ENCODE measurements at regions not wholly inside any gene's neighbourhood (a gene's known extent, or its start where the extent isn't known, plus 50 kb on each side); places are given as distances from the start of the nearest gene placed in this dataset.
"Not testable (repeated sequence)": the region's sequence is repeated elsewhere in the genome, so short reads cannot be mapped to it uniquely, and the experiment has no call there.

DNA sequence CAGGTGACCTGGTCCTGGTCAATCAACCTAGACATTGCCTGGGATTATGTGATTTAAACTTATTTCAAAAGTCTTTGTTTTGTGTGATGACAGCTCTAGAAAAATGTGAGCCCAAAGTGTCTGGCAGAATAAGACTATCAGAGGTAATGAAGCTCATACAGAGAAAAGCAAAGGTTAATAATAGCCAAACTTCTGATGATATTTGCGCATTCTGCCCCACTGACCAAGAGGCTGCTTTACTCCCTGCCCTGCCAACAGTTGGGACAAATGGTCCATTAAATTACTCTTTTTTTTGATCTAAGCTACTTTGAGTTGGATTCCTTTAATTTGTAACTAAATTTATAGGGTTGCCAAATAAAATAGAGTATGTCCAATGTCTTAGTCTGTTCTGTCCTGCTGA, 911.2 kb downstream of the MCTP2 start:
- no peak for DNase-seq (ENCODE audit: low spot score)

- no peak for DNase-seq (ENCODE audit: low spot score)
These were observed 915.1 kb downstream of the MCTP2 start for GRCh38 chr15:95146481-95146880.

- no peak for DNase-seq (ENCODE audit: low spot score)
These were observed 916.8 kb downstream of the MCTP2 start for GRCh38 chr15:95148183-95148582.

- DNase-seq (ENCODE audit: low spot score), result no peak
These were observed 917.7 kb downstream of the MCTP2 start for GRCh38 chr15:95149036-95149435.

DNA sequence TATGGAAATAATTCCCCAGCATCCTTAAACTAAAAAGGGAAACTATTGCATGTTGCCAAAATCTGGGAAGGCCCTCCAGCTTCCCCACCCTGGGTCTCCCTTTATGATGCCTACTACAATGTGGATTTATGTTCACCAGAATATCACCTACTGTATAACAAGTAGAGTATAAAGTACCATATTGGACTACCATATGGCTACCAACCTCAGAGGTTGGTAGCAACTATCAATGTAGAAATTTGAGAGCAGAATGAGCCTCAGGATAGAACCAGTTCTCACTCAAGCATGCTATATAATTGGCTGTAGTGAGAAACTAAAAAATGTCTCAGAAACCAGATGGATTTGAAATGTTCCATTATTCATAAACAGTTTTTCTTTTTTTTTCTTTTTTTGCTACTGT, 918.4 kb downstream of the MCTP2 start:
- DNase-seq (ENCODE audit: low spot score), result no peak

GRCh38 chr15:95150466-95150865, 919.1 kb downstream of the MCTP2 start:
- DNase-seq (ENCODE audit: low spot score), result no peak

DNA sequence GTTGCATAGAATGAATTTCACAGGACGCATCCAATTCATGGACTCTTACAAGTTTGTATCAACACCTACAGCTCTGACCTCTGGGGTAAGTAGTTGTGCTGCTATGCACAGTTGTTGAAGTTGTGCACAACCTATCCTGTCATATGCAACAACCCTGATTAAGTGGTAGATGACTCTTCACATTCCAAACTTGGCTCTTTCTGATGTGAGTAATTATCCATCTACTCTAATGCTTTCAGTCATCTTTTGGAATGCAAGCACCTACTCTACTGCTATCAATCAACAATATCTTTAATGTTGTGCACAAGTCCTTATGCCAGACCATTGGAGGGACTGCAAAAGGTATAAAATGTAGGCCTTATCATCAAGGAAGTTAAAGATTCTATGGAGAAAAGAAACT, 921.4 kb downstream of the MCTP2 start:
- DNase-seq (ENCODE audit: low spot score), result no peak

- DNase-seq (ENCODE audit: low spot score), result not testable (repeated sequence)
These were observed 921.8 kb downstream of the MCTP2 start for GRCh38 chr15:95153201-95153600.

GRCh38 chr15:95160316-95160715, 929.0 kb downstream of the MCTP2 start:
- DNase-seq (ENCODE audit: low spot score), result no peak

GRCh38 chr15:95162069-95162468, 930.7 kb downstream of the MCTP2 start:
- no peak for DNase-seq (ENCODE audit: low spot score)

DNA sequence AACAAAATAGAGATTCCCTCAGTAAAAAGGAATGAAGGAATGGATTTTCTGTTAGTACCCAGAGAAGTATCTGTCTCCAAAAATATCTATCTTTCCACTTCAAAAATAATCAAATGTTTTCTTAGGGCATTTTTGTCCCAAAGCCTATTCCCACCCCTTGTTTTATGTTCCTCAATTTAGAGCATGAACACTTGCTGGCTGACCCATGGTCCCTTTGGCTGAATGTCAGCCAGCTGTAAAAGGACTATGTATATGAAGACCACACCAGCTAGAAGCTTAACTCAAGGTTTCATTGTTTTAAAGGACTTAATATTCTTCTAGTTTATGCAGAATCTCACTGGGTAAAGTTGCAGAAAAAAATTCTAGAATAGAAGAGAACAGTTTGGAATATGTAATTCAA, 931.2 kb downstream of the MCTP2 start:
- no peak for DNase-seq (ENCODE audit: low spot score)

- peak; percentile 74 for DNase-seq (ENCODE audit: low spot score)
These were observed 931.7 kb downstream of the MCTP2 start for GRCh38 chr15:95162967-95163531.

GRCh38 chr15:95168152-95168551, 936.8 kb downstream of the MCTP2 start:
- no peak for DNase-seq (ENCODE audit: low spot score)

DNA sequence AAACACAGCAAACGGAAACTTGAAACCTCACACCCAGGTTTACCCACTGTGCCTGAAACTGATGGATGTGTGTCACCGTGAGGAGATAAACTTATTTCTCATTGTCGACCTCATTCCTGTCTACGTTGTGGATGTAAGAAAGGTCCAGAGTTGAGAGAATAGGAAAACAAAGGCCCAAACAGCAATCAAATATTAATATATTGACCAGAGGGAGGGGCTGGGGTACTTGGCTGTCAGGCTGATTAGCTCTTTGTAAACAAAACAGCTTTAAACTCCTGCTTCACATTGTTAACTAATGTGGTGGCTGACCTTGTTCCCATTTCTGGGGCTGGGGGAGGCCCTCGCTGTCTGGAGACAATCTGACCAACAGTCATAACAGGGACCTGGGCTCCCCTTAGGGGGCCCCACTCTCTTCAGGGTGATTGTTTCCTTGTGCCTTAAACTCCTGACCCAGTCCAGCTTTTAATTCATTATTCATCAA, 937.6 kb downstream of the MCTP2 start:
- no peak for DNase-seq (ENCODE audit: low spot score)

DNA sequence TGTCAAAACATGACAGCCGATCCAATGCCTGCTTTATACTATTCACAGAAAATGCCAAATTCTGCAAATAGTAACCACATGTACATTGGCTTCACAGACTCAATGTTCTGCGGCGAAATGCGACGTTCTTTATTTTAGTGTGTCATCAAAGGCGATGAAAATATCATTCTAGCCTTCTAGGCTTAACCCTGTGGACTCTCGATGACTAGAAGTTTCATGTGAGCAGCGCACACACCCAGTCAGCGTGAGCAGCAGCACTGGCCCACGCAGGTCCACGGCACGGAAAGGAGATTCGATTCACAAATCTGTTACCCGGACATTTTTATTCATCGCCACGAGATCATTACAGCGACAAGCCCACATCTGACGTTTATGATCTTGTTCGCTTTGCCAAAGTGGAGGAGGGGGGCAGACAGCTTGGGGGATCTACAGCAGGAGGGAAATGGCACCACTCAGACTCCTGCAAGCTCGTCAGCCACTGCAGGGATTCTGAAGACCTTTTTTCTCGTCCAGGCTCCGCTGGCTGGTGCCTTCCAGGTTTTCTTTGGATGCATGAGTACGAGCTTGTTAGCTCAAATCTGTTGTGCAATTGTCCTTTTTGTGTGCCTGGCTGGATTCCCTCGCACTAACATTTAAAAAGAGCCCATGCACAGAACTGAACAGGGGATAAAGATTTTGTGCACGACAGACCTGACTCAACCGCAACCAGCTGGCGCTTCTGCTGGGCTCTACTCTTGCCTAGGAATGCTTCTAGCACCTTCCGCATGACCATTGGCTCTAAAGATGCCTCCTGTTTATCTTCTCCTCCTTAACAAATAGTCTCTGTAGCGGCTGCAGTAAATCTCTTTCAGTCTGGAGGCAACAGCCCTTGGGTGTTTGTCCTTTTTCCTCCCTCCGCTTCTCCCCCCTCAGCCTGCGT, 938.4 kb downstream of the MCTP2 start:
- DNase-seq (ENCODE audit: low spot score), result peak; percentile 55

- DNase-seq (ENCODE audit: low spot score), result no peak
These were observed 939.4 kb downstream of the MCTP2 start for GRCh38 chr15:95170561-95171380.

GRCh38 chr15:95171564-95171963, 940.2 kb downstream of the MCTP2 start:
- no peak for DNase-seq (ENCODE audit: low spot score)

DNA sequence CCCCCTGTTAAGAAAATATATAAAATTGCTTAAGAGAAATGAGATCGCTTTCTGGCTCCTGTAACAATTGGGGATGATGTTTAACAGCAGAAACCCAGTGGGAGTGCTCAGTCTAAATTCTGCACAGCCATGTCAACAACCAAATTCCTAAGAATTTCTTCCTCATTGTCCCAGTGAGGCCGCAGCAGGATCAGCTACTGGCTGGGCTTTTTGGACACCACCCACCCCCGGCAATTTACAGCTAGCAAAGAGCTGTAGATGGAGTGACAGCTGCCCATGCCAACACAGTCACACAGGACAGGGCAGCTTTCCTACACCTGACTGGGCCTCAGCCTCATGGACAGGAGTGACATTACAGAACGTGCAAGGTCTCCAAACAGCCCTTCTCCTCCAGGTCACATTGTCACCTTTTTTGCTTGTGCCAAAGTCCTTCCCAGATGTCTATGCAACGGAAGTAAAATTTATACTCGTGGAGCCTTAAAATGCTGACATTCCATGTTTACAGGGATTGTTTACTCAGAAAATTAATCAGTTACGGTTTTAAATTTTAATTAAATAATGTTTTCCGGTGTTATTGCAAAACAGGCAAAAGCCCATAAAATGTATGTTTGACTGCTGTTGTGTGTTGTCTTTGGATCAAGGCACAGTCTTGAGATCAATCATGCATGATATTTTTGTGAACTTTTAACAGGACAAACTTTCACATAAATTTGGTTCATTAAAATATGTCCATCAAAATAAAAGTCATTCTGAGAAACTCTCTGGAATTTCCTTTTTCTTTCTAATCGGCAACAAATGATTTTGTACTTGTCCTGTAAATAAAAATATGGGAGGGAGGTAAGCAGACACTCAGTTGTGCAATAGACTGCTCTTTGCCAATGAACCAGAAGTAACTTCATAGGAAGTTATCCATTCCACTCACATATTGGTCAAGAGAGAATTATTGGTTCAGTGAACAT, 943.2 kb downstream of the MCTP2 start:
- peak; percentile 44 for DNase-seq (ENCODE audit: low spot score)

- no peak for DNase-seq (ENCODE audit: low spot score)
These were observed 944.7 kb downstream of the MCTP2 start for GRCh38 chr15:95175914-95176658.

DNA sequence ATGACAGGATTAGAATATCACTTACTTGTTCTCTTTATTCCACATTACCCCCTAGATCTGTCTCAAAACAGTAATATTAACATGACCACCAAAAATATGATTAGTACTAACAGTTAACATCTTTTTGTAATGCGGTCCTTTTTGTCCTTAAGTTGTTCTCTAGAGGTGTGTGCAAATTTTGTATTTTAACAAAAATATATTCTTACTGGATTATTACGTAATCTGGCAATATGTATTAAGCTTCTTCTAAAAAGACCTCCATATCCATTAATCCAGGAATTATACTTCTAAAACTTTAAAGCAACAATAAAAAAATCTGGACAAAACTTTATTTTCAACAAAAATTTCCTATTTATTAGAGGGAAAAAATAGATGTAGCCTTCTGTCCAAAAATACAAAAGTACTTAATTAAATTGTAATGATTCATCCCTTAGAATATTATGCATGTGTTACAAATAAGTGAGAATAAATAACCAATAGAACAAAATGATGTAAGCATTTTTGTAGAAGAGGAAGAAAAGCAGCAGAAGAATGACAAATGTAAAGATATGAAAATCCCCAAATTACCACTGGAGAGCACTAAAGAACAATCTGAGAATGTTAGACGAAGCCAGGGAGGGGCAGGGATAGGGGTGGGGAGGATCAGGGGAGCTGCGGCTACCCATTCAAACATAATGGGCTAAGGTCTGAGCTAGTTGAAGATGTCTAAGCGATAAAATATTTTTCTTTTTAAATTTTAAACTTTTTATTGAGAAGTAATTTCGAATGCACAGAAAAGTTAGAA, 945.6 kb downstream of the MCTP2 start:
- no peak for DNase-seq (ENCODE audit: low spot score)
